HL-60 (cell line): ENCODE measurements at regions not wholly inside any gene's neighbourhood (a gene's known extent, or its start where the extent isn't known, plus 50 kb on each side); places are given as distances from the start of the nearest gene placed in this dataset.

Source experiments
- GABPA ChIP-seq: IDR thresholded peaks from 2 replicates; pipeline ENCODE4 v1.6.1; 2012; ENCODE audit warnings: low read depth
- POLR2AphosphoS5 ChIP-seq: IDR thresholded peaks from 2 replicates; pipeline ENCODE4 v1.6.1; 2012; ENCODE audit warnings: low read depth
- SPI1 ChIP-seq: IDR thresholded peaks from 2 replicates; pipeline ENCODE4 v1.6.1; 2012; ENCODE audit warnings: low read depth, mild to moderate bottlenecking, borderline replicate concordance
- TF ChIP-seq, protein P1 (sequence below): IDR thresholded peaks from one replicate; pipeline ENCODE4 v1.5.1; 2011; ENCODE audit warnings: low read length, control low read depth, inconsistent platforms; ENCODE audit not compliant: insufficient read depth
- TF ChIP-seq, protein P2 (sequence below): IDR thresholded peaks from 2 replicates; pipeline ENCODE4 v1.6.1; 2012; ENCODE audit warnings: low read depth; ENCODE audit not compliant: insufficient replicate concordance

DNA sequence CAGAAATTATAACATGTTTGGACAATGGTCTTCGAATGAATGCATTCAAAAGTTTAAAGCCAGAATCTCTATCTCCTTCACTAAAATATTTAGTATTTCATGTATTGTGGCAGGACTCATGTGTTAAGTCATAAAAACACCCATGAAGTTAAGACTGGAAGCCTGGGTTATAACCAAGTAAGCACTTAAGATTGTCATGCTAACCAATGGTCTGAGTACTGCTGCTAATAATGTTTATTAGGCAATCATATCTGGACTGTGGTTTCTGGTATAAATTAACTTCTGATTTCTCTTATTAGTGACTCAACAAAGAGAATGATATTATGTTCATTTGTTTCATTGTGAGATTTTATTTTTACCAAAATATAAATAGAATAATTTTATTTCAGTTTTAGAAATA lies 297.9 kb upstream of the EDIL3 start:
- TF ChIP-seq, protein P1, sequence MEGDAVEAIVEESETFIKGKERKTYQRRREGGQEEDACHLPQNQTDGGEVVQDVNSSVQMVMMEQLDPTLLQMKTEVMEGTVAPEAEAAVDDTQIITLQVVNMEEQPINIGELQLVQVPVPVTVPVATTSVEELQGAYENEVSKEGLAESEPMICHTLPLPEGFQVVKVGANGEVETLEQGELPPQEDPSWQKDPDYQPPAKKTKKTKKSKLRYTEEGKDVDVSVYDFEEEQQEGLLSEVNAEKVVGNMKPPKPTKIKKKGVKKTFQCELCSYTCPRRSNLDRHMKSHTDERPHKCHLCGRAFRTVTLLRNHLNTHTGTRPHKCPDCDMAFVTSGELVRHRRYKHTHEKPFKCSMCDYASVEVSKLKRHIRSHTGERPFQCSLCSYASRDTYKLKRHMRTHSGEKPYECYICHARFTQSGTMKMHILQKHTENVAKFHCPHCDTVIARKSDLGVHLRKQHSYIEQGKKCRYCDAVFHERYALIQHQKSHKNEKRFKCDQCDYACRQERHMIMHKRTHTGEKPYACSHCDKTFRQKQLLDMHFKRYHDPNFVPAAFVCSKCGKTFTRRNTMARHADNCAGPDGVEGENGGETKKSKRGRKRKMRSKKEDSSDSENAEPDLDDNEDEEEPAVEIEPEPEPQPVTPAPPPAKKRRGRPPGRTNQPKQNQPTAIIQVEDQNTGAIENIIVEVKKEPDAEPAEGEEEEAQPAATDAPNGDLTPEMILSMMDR = no peak
- TF ChIP-seq POLR2AphosphoS5 (no peak), SPI1 (no peak), GABPA (no peak)
- TF ChIP-seq, protein P2, sequence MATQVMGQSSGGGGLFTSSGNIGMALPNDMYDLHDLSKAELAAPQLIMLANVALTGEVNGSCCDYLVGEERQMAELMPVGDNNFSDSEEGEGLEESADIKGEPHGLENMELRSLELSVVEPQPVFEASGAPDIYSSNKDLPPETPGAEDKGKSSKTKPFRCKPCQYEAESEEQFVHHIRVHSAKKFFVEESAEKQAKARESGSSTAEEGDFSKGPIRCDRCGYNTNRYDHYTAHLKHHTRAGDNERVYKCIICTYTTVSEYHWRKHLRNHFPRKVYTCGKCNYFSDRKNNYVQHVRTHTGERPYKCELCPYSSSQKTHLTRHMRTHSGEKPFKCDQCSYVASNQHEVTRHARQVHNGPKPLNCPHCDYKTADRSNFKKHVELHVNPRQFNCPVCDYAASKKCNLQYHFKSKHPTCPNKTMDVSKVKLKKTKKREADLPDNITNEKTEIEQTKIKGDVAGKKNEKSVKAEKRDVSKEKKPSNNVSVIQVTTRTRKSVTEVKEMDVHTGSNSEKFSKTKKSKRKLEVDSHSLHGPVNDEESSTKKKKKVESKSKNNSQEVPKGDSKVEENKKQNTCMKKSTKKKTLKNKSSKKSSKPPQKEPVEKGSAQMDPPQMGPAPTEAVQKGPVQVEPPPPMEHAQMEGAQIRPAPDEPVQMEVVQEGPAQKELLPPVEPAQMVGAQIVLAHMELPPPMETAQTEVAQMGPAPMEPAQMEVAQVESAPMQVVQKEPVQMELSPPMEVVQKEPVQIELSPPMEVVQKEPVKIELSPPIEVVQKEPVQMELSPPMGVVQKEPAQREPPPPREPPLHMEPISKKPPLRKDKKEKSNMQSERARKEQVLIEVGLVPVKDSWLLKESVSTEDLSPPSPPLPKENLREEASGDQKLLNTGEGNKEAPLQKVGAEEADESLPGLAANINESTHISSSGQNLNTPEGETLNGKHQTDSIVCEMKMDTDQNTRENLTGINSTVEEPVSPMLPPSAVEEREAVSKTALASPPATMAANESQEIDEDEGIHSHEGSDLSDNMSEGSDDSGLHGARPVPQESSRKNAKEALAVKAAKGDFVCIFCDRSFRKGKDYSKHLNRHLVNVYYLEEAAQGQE = no peak
